Skeletal muscle satellite cell (primary cell): ENCODE measurements at regions not wholly inside any gene's neighbourhood (a gene's known extent, or its start where the extent isn't known, plus 50 kb on each side); places are given as distances from the start of the nearest gene placed in this dataset.

ENCODE experiments used
- H3K27me3 ChIP-seq: 2 replicates; pipeline ENCODE4 v1.7.0; 2013; ENCODE audit warnings: low read length; ENCODE audit not compliant: control insufficient read depth, insufficient read depth
- H3K36me3 ChIP-seq: 2 replicates; pipeline ENCODE4 v1.7.0; 2013; ENCODE audit warnings: mild to moderate bottlenecking, control low read depth, low read length; ENCODE audit not compliant: insufficient read depth
- H3K4me1 ChIP-seq: 2 replicates; pipeline ENCODE4 v1.7.0; 2013; ENCODE audit warnings: low read length; ENCODE audit not compliant: control insufficient read depth, insufficient read depth
- H3K4me2 ChIP-seq: 2 replicates; pipeline ENCODE4 v1.7.0; 2013; ENCODE audit warnings: mild to moderate bottlenecking, low read length
- H3K4me3 ChIP-seq: 2 replicates; pipeline ENCODE4 v1.7.0; 2013; ENCODE audit warnings: low read length
- H3K9ac ChIP-seq: 2 replicates; pipeline ENCODE4 v1.7.0; 2013; ENCODE audit warnings: mild to moderate bottlenecking, low read depth, low read length, moderate library complexity
- H3K9me3 ChIP-seq: replicated peaks from 2 replicates; pipeline ENCODE4 v1.7.0; 2013; ENCODE audit warnings: mild to moderate bottlenecking, control low read depth, low read length

- Histone ChIP-seq H3K4me2 (no peak overlapping the region), H3K27me3 (no peaks in the 10 kb centered on the region), H3K36me3 (no peaks in the 10 kb centered on the region), H3K9ac (no peak overlapping the region), H3K9me3 (no peaks in the 10 kb centered on the region), H3K4me1 (no peaks in the 10 kb centered on the region), H3K4me3 (no peak overlapping the region)
These were observed 133.3 kb upstream of the HS6ST1 start for GRCh38 chr2:128452024-128452411.

DNA sequence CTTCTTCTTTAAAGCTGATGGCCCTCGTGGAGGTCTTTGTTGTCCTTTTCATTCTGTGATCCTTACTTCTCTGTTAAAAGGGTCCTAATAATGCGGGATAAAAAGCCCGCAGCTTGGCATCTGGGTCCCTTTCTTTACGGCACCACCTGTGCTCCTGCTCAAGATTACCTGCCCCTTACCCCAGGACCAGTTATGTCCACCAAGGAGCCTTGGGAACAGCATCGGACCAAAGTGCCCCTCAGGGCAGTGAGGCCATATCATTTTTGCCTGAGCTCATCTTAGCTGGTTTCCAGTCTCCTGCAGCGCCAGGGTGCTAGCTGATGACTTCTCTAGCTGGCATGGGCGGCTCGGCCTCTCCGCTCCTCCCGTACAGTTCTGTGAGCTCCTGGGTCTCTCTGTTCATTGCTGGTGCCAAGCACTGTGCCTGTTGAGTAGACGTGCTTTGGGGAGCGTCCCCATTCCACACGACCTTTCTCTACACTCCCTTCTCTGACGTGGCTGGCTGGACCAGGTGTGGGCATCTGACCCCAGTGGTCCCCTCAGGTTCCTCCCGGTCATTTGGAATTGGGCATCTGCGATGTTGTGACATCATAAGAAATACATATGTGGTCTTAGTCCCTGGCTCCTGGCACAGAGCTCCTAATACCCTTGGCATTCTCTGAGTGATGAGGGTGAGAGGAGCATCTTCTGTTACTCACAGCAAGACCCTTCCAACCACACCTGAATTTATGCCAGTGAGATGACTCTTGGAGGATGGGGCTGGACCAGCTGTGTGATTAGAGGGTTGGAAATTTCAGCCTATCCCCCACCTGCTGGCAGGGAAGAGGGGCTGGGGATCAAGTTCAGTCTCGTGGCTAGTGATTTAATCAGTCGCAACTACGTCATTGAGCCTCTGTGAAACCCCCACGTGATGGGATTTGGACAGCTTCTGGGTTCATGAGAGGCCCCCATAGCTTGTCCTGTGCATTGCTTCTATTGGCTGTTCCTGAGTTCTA lies 134.2 kb upstream of the HS6ST1 start:
- no peak overlapping the region for H3K4me2 ChIP-seq
- no peak overlapping the region for H3K4me3 ChIP-seq
- no peaks in the 10 kb centered on the region for H3K9me3 ChIP-seq
- H3K27me3 ChIP-seq, result no peaks in the 10 kb centered on the region
- H3K4me1 ChIP-seq, result no peaks in the 10 kb centered on the region
- no peak overlapping the region for H3K9ac ChIP-seq
- no peaks in the 10 kb centered on the region for H3K36me3 ChIP-seq

DNA sequence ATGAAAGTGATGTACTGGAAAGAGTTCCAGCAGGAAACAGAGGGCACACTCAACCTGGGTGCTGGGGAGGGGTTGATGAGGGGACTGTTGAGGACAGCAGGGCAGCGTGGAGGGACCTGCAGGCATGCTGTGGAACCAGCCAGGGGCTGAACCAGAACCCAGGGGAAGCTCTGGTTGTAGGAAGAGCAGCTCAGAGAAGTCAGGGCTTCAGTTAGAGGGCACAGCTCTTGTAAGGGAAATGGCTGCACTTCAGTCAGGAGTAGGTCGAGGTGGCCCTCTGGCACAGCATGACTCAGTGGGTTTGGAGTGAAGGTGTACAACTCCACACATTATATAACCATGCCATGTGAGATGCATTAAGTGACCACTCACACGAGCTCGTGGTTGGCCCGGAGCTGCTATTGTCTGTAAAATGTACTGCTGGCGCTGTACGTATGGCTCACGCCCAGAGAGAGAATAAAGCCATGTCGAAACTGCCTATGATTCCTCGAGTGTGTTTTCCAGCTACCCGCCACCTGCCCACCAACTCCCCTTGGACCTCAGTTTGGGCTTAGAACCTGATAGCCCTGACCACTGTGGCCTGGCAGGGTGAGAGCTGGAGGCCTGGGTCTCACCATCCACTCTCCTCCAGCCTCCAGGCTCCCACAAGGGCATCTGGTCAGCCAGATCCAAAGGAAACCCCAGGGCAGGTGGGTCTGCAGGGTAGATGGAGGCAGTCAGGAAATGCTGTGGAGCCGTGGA lies 136.5 kb upstream of the HS6ST1 start:
- Histone ChIP-seq H3K27me3 (no peaks in the 10 kb centered on the region), H3K9ac (no peak overlapping the region), H3K9me3 (no peaks in the 10 kb centered on the region), H3K4me2 (no peak overlapping the region), H3K4me3 (no peak overlapping the region), H3K36me3 (no peaks in the 10 kb centered on the region), H3K4me1 (no peaks in the 10 kb centered on the region)

DNA sequence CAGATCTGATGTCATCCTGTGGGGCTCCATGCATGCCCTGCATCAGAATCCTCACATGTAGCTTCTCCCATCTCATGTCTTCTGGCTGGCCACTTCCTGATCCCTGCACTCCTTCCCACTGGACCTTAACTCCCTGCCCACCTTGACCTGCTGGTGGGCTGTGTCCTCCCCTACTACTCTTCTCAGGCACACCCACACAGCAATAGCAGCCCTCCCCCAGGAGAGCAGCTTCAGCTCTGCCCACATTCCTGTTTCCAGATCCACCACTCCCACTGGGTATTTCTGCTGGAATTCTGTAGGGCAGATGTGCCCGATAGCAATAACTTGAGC lies 137.0 kb upstream of the HS6ST1 start:
- no peaks in the 10 kb centered on the region for H3K4me1 ChIP-seq
- no peak overlapping the region for H3K9ac ChIP-seq
- no peaks in the 10 kb centered on the region for H3K27me3 ChIP-seq
- no peaks in the 10 kb centered on the region for H3K36me3 ChIP-seq
- H3K9me3 ChIP-seq, result no peaks in the 10 kb centered on the region
- H3K4me3 ChIP-seq, result no peak overlapping the region
- no peak overlapping the region for H3K4me2 ChIP-seq

GRCh38 chr2:128456281-128456680 lies 137.6 kb upstream of the HS6ST1 start:
- Histone ChIP-seq H3K4me1 (no peaks in the 10 kb centered on the region), H3K36me3 (no peaks in the 10 kb centered on the region), H3K9me3 (no peaks in the 10 kb centered on the region), H3K27me3 (no peaks in the 10 kb centered on the region), H3K4me2 (no peak overlapping the region), H3K9ac (no peak overlapping the region), H3K4me3 (no peak overlapping the region)

DNA sequence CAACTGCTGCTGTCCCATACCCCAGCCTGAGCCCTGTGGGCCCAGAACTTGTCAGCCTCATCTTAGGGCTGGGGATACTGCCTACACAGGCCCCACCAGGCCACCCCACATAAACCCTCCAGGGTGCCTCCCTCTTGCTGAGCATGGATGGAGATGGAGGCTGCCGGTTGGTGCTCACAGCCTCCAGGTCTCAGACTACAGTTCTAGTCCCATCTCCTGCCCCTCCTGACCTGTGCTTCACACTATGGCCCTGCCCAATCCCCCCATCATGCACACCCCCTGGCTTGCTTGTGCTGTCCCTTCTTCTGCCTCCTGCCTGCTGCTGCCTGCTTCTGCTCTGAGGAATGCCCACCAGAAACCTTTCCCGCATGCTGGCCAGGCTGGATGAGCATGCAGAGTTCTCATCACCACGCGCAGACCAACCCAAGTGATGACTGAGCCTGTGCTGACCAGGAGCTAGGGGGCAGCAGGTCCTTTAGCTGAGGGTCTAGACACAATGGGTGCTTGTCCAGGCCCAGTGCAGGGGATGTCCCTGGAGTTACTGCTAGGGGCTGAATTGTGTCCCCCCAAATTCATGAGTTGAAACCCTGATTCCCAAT lies 138.4 kb upstream of the HS6ST1 start:
- no peak overlapping the region for H3K4me2 ChIP-seq
- no peak overlapping the region for H3K4me3 ChIP-seq
- no peaks in the 10 kb centered on the region for H3K9me3 ChIP-seq
- H3K27me3 ChIP-seq, result no peaks in the 10 kb centered on the region
- H3K9ac ChIP-seq, result no peak overlapping the region
- H3K36me3 ChIP-seq, result no peaks in the 10 kb centered on the region
- no peaks in the 10 kb centered on the region for H3K4me1 ChIP-seq

DNA sequence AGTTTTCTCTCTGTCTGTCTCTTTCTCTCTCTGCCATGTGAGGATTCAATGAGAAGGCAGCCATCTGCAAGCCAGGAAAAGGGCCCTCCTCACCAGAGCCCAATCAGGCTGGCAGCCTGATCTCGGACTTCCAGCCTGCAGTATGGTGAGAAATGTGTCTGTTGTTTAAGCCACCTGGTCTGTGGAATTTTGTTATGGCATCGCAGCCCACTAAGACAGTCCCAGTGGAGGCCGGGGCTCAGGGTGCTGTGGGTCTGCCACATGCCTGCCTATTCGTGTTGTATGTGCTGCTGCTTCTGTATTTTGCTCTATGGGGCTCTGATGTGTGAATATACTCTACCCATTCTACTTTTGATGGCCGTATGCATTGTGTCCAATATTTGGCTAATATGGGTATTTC lies 139.0 kb upstream of the HS6ST1 start:
- H3K27me3 ChIP-seq, result no peaks in the 10 kb centered on the region
- H3K4me2 ChIP-seq, result no peak overlapping the region

DNA sequence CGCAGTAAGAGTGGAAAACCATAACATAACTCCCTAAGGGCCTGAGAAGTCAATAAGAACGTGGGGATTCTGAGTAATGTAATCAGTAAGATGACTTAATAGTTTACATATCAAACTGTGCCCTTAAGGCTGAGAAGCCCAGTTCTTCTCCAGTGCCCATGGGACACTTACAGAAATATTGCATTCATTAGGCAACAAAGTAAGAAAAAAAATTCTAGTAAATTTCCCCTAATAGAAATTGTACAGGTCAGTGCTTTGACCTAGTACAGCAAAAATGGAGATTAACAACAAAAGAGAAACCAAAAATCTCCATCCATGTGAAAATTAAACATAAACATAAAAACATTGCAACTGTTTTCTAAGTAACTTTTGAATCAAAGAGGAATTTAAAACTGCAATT lies 139.8 kb upstream of the HS6ST1 start:
- Histone ChIP-seq H3K4me2 (no peak overlapping the region), H3K9ac (no peak overlapping the region), H3K4me3 (no peak overlapping the region), H3K36me3 (no peaks in the 10 kb centered on the region), H3K9me3 (no peaks in the 10 kb centered on the region), H3K27me3 (no peaks in the 10 kb centered on the region), H3K4me1 (no peaks in the 10 kb centered on the region)

More for the DNA sequence above, 139.0 kb upstream of the HS6ST1 start:
- Histone ChIP-seq H3K9ac (no peak overlapping the region), H3K4me1 (no peaks in the 10 kb centered on the region), H3K4me3 (no peak overlapping the region), H3K9me3 (no peaks in the 10 kb centered on the region), H3K36me3 (no peaks in the 10 kb centered on the region)

- H3K36me3 ChIP-seq, result no peaks in the 10 kb centered on the region
- H3K27me3 ChIP-seq, result no peaks in the 10 kb centered on the region
- peaks cover 9% of the 10 kb centered on the region for H3K9me3 ChIP-seq
- no peaks in the 10 kb centered on the region for H3K4me1 ChIP-seq
- no peak overlapping the region for H3K4me2 ChIP-seq
- H3K4me3 ChIP-seq, result no peak overlapping the region
- H3K9ac ChIP-seq, result no peak overlapping the region
These were observed 145.8 kb upstream of the HS6ST1 start for GRCh38 chr2:128464456-128464855.

GRCh38 chr2:128465246-128466170 lies 146.8 kb upstream of the HS6ST1 start:
- Histone ChIP-seq H3K36me3 (no peaks in the 10 kb centered on the region), H3K27me3 (no peaks in the 10 kb centered on the region), H3K4me2 (no peak overlapping the region), H3K9ac (no peak overlapping the region), H3K9me3 (peaks cover 18% of the 10 kb centered on the region), H3K4me3 (no peak overlapping the region), H3K4me1 (no peaks in the 10 kb centered on the region)

- Histone ChIP-seq H3K4me1 (no peaks in the 10 kb centered on the region), H3K4me2 (no peak overlapping the region), H3K9ac (no peak overlapping the region), H3K9me3 (peaks cover 18% of the 10 kb centered on the region), H3K27me3 (no peaks in the 10 kb centered on the region), H3K36me3 (no peaks in the 10 kb centered on the region), H3K4me3 (no peak overlapping the region)
These were observed 147.7 kb upstream of the HS6ST1 start for GRCh38 chr2:128466376-128466775.
